ENCODE measurements at regions not wholly inside any gene's neighbourhood (a gene's known extent, or its start where the extent isn't known, plus 50 kb on each side); places are given as distances from the start of the nearest gene placed in this dataset.

DNA sequence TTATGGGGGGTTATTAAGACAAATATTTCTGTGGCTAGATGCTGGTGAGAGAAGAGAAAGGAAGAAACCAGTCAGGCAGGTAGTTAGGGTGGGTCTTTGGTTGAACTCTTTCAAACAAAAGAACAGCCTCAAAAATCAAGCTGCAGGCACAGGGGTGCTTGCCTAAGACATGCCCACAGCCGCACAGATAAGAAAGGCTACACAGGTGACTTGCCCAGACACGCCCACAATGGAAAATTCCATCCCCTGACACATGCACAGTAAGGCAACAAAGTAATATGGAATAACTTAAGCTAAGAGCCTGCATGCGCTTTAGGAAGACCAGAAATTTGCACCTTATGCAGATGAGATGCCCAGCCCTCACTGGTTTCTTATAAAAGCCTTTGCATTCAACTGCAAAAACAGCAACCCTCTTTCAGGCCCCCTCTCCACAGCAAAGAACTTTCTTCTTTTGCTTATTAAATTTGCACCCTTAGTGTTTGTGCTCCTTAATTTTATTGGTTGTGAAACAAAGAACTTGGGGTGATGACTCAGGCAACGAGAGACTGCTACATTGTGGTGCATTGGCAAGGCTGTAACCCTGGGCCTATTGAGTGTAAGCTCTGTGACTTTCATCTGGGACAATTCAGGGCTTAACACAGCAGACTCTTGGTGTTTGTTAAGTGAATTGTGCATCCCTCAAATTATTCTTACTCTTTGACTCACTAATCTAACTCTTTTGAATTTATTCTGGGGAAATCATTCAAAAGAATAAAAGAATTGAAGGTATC is 149.4 kb downstream of the RPAP3 start:
- no peak for TF ChIP-seq SP1 (IDR thresholded peaks at IDR 0.05)
- TF ChIP-seq, protein P1, sequence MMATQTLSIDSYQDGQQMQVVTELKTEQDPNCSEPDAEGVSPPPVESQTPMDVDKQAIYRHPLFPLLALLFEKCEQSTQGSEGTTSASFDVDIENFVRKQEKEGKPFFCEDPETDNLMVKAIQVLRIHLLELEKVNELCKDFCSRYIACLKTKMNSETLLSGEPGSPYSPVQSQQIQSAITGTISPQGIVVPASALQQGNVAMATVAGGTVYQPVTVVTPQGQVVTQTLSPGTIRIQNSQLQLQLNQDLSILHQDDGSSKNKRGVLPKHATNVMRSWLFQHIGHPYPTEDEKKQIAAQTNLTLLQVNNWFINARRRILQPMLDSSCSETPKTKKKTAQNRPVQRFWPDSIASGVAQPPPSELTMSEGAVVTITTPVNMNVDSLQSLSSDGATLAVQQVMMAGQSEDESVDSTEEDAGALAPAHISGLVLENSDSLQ (IDR thresholded peaks at IDR 0.05): no peak
- TF ChIP-seq ZNF384 (IDR thresholded peaks at IDR 0.05): no peak
- no peak for TF ChIP-seq ELF4 (IDR thresholded peaks at IDR 0.05)
- TF ChIP-seq L3MBTL2 (conservative IDR thresholded peaks at IDR 0.05): no peak
- no peak for TF ChIP-seq FOXM1 (IDR thresholded peaks at IDR 0.05; ENCODE audit: borderline replicate concordance)
- DNase-seq (ENCODE audit: extremely low spot score): no peak
- CTCF ChIA-PET: no interaction called here
- POLR2A ChIA-PET: no interaction called here

GRCh38 chr12:47554046-47554653 is 151.7 kb downstream of the RPAP3 start:
- ChIA-PET POLR2A (no interaction called here), CTCF (no interaction called here)
- no peak for DNase-seq (ENCODE audit: extremely low spot score)
- TF ChIP-seq LEF1 (IDR thresholded peaks at IDR 0.05; ENCODE audit: borderline replicate concordance): no peak

DNA sequence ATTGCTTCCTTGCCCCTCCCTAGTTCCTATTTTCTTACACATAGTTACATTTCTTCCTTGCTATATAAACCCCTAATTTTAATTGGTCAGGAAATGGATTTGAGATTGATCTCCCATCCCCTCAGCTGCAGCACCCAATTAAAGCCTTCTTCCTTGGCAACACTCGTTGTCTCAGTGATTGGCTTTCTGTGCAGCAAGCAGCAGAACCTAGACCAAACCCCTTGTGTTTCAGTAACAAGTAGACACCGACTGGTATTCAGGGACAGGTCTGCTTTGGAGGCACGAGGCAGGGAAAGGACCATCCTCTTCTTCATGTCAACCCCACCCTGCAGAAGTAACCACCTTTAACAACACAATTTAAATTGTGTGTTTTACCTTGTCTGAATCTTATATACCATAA is 152.6 kb downstream of the RPAP3 start:
- no peak for TF ChIP-seq NFRKB (IDR thresholded peaks at IDR 0.05)
- TF ChIP-seq FOXA1 (IDR thresholded peaks at IDR 0.05): no peak
- TF ChIP-seq, protein P1 (IDR thresholded peaks at IDR 0.05): no peak
- TF ChIP-seq ELF4 (IDR thresholded peaks at IDR 0.05): no peak
- no peak for TF ChIP-seq FOXM1 (IDR thresholded peaks at IDR 0.05; ENCODE audit: borderline replicate concordance)
- no peak for TF ChIP-seq CTBP1 (IDR thresholded peaks at IDR 0.05; ENCODE audit: borderline replicate concordance)
- no peak for TF ChIP-seq LEF1 (IDR thresholded peaks at IDR 0.05; ENCODE audit: borderline replicate concordance)
- TF ChIP-seq L3MBTL2 (conservative IDR thresholded peaks at IDR 0.05): no peak
- no peak for DNase-seq (ENCODE audit: extremely low spot score)
- POLR2A ChIA-PET: no interaction called here
- CTCF ChIA-PET: no interaction called here

DNA sequence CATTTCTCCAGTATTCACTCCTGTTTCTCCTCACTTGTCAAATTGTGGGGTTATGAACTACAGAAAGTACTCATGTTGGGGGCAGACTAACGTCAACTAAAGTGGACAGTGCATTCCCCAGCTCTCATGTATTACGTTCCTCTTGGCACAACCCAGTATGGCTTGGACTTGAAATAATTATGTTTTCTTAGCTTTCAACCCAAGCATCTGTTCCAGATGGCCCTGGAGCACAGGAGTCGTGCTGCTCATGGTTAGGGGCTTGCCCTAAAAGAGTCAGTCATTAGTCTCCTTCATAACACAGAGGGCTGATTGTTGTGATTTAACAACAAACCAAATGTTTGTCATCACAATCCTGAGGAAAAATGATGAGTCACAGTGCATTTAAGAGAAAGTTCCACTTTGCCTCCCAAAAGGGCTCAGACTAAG is 154.4 kb downstream of the RPAP3 start:
- CTCF ChIA-PET: no interaction called here
- POLR2A ChIA-PET: no interaction called here
- TF ChIP-seq LEF1 (IDR thresholded peaks at IDR 0.05; ENCODE audit: borderline replicate concordance) (no peak), SUZ12 (IDR thresholded peaks at IDR 0.05) (no peak), TARDBP (IDR thresholded peaks at IDR 0.05) (no peak), BHLHE40 (IDR thresholded peaks at IDR 0.05; ENCODE audit: borderline replicate concordance) (no peak), ARNT (IDR thresholded peaks at IDR 0.05) (no peak), ELF4 (IDR thresholded peaks at IDR 0.05) (no peak), HDGF (IDR thresholded peaks at IDR 0.05; ENCODE audit: borderline replicate concordance) (no peak), FOXK2 (IDR thresholded peaks at IDR 0.05) (no peak), FOXM1 (IDR thresholded peaks at IDR 0.05; ENCODE audit: borderline replicate concordance) (no peak), CTBP1 (IDR thresholded peaks at IDR 0.05; ENCODE audit: borderline replicate concordance) (no peak), ZNF384 (IDR thresholded peaks at IDR 0.05) (no peak), L3MBTL2 (conservative IDR thresholded peaks at IDR 0.05) (no peak)
- TF ChIP-seq, protein P1 (IDR thresholded peaks at IDR 0.05): no peak
- no peak for DNase-seq (ENCODE audit: extremely low spot score)

- POLR2A ChIA-PET: no interaction called here
- DNase-seq (ENCODE audit: extremely low spot score): no peak
- no peak for TF ChIP-seq ARNT (IDR thresholded peaks at IDR 0.05)
- no peak for TF ChIP-seq CTBP1 (IDR thresholded peaks at IDR 0.05; ENCODE audit: borderline replicate concordance)
- no peak for TF ChIP-seq SP1 (IDR thresholded peaks at IDR 0.05)
- no peak for TF ChIP-seq SUZ12 (IDR thresholded peaks at IDR 0.05)
- no peak for TF ChIP-seq FOXM1 (IDR thresholded peaks at IDR 0.05; ENCODE audit: borderline replicate concordance)
- no peak for TF ChIP-seq ELF4 (IDR thresholded peaks at IDR 0.05)
- TF ChIP-seq HDGF (IDR thresholded peaks at IDR 0.05; ENCODE audit: borderline replicate concordance): no peak
- TF ChIP-seq BHLHE40 (IDR thresholded peaks at IDR 0.05; ENCODE audit: borderline replicate concordance): no peak
- no peak for TF ChIP-seq ZNF384 (IDR thresholded peaks at IDR 0.05)
- TF ChIP-seq LEF1 (IDR thresholded peaks at IDR 0.05; ENCODE audit: borderline replicate concordance): no peak
- TF ChIP-seq FOXK2 (IDR thresholded peaks at IDR 0.05): no peak
- TF ChIP-seq, protein P1 (IDR thresholded peaks at IDR 0.05): no peak
- no peak for TF ChIP-seq L3MBTL2 (conservative IDR thresholded peaks at IDR 0.05)
- TF ChIP-seq NFRKB (IDR thresholded peaks at IDR 0.05): no peak
- no peak for TF ChIP-seq TARDBP (IDR thresholded peaks at IDR 0.05)
- no peak for TF ChIP-seq FOXA1 (IDR thresholded peaks at IDR 0.05)
- CTCF ChIA-PET: no interaction called here
Measured at GRCh38 chr12:47549258-47549657, 156.6 kb downstream of the RPAP3 start.

DNA sequence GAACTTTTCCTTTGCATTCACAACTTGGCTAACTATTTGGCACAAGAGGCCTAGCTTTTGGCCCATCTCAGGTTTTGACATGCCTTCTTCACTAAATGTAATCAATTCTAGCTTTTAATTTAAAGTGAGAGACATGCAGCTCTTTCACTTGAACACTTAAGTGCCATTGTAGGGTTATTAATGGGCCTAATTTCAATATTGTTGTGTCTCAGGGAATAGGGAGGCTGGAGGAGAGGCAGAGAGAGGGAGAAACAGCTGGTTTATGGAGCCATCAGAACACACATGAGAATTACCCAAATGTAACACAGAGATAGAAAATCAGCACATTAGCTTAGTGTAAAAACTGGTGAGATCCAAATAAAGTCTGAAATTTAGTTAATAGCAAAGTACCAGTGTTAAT is 157.4 kb downstream of the RPAP3 start:
- CTCF ChIA-PET: no interaction called here
- no peak for TF ChIP-seq SUZ12 (IDR thresholded peaks at IDR 0.05)
- TF ChIP-seq, protein P1 (IDR thresholded peaks at IDR 0.05): no peak
- no peak for TF ChIP-seq BHLHE40 (IDR thresholded peaks at IDR 0.05; ENCODE audit: borderline replicate concordance)
- no peak for TF ChIP-seq LEF1 (IDR thresholded peaks at IDR 0.05; ENCODE audit: borderline replicate concordance)
- no peak for TF ChIP-seq FOXM1 (IDR thresholded peaks at IDR 0.05; ENCODE audit: borderline replicate concordance)
- TF ChIP-seq HDGF (IDR thresholded peaks at IDR 0.05; ENCODE audit: borderline replicate concordance): no peak
- no peak for TF ChIP-seq FOXA1 (IDR thresholded peaks at IDR 0.05)
- no peak for TF ChIP-seq FOXK2 (IDR thresholded peaks at IDR 0.05)
- TF ChIP-seq ZNF384 (IDR thresholded peaks at IDR 0.05): no peak
- no peak for TF ChIP-seq L3MBTL2 (conservative IDR thresholded peaks at IDR 0.05)
- no peak for TF ChIP-seq ARNT (IDR thresholded peaks at IDR 0.05)
- no peak for TF ChIP-seq CTBP1 (IDR thresholded peaks at IDR 0.05; ENCODE audit: borderline replicate concordance)
- no peak for TF ChIP-seq SP1 (IDR thresholded peaks at IDR 0.05)
- no peak for TF ChIP-seq TARDBP (IDR thresholded peaks at IDR 0.05)
- TF ChIP-seq NFRKB (IDR thresholded peaks at IDR 0.05): no peak
- DNase-seq (ENCODE audit: extremely low spot score): no peak
- POLR2A ChIA-PET: no interaction called here

Data from HEK293T (cell line).